Kidney epithelial cell (primary cell): ENCODE measurements at regions not wholly inside any gene's neighbourhood (a gene's known extent, or its start where the extent isn't known, plus 50 kb on each side); places are given as distances from the start of the nearest gene placed in this dataset.

Experiments used
- DNase-seq: peaks from one replicate; pipeline ENCODE4 v3.0.0-alpha.2; 2010; ENCODE audit warnings: low read depth
- H3K27me3 ChIP-seq: 2 replicates; pipeline ENCODE4 v1.6.0; 2011; ENCODE audit warnings: low read length; ENCODE audit not compliant: control insufficient read depth, insufficient read depth
- H3K36me3 ChIP-seq: 2 replicates; pipeline ENCODE4 v1.5.1; 2011; ENCODE audit warnings: low read length; ENCODE audit not compliant: control insufficient read depth, insufficient read depth
- H3K4me3 ChIP-seq: 2 replicates; pipeline ENCODE4 v1.5.1; 2011; ENCODE audit warnings: low read depth, mild to moderate bottlenecking, control low read depth, low read length
- TF ChIP-seq, protein P1 (sequence below): IDR thresholded peaks from 2 replicates; pipeline ENCODE4 v1.5.1; 2011; ENCODE audit warnings: mild to moderate bottlenecking, moderate library complexity, low read length, control low read depth, inconsistent platforms; ENCODE audit not compliant: insufficient read depth, poor library complexity, severe bottlenecking

DNA sequence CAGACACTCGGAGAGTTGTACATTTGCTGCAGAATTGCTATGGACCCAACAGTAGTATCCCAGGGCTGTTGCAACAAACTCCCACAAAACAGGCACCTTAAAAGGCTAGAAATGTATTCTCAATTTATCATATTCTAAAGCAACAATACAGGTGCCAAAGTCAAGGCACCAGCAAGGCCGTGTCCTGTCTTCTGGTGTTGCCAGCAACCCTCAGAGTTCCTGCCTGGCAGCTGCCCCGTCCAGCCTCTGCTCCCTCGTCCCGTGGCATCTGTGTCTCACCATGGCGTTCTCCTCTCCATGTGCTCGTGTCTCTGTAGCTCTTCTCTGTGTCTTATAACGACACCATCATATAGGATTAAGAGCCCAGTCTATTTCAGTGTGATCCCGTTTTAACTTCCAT lies 67.7 kb upstream of the ARGLU1 start:
- Histone ChIP-seq H3K27me3 (no peaks in the 10 kb centered on the region), H3K4me3 (no peak overlapping the region), H3K36me3 (no peaks in the 10 kb centered on the region)
- TF ChIP-seq, protein P1, sequence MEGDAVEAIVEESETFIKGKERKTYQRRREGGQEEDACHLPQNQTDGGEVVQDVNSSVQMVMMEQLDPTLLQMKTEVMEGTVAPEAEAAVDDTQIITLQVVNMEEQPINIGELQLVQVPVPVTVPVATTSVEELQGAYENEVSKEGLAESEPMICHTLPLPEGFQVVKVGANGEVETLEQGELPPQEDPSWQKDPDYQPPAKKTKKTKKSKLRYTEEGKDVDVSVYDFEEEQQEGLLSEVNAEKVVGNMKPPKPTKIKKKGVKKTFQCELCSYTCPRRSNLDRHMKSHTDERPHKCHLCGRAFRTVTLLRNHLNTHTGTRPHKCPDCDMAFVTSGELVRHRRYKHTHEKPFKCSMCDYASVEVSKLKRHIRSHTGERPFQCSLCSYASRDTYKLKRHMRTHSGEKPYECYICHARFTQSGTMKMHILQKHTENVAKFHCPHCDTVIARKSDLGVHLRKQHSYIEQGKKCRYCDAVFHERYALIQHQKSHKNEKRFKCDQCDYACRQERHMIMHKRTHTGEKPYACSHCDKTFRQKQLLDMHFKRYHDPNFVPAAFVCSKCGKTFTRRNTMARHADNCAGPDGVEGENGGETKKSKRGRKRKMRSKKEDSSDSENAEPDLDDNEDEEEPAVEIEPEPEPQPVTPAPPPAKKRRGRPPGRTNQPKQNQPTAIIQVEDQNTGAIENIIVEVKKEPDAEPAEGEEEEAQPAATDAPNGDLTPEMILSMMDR = no peak
- no peak for DNase-seq

GRCh38 chr13:106633321-106633720 lies 65.4 kb upstream of the ARGLU1 start:
- TF ChIP-seq, protein P1 = no peak
- H3K27me3 ChIP-seq = no peaks in the 10 kb centered on the region
- no peaks in the 10 kb centered on the region for H3K36me3 ChIP-seq
- H3K4me3 ChIP-seq = no peak overlapping the region
- DNase-seq = no peak

GRCh38 chr13:106630650-106631049 lies 62.7 kb upstream of the ARGLU1 start:
- TF ChIP-seq, protein P1 = no peak
- no peak overlapping the region for H3K4me3 ChIP-seq
- no peaks in the 10 kb centered on the region for H3K36me3 ChIP-seq
- DNase-seq = no peak
- H3K27me3 ChIP-seq = no peaks in the 10 kb centered on the region

GRCh38 chr13:106630162-106630561 lies 62.2 kb upstream of the ARGLU1 start:
- TF ChIP-seq, protein P1 = no peak
- H3K36me3 ChIP-seq = no peaks in the 10 kb centered on the region
- no peak overlapping the region for H3K4me3 ChIP-seq
- H3K27me3 ChIP-seq = no peaks in the 10 kb centered on the region
- no peak for DNase-seq

GRCh38 chr13:106628936-106629659 lies 61.2 kb upstream of the ARGLU1 start:
- no peaks in the 10 kb centered on the region for H3K36me3 ChIP-seq
- H3K27me3 ChIP-seq = no peaks in the 10 kb centered on the region
- no peak for DNase-seq
- TF ChIP-seq, protein P1 = no peak
- no peak overlapping the region for H3K4me3 ChIP-seq

- H3K36me3 ChIP-seq = no peaks in the 10 kb centered on the region
- no peaks in the 10 kb centered on the region for H3K27me3 ChIP-seq
- DNase-seq = no peak
- TF ChIP-seq, protein P1 = no peak
- H3K4me3 ChIP-seq = no peak overlapping the region
Measured at GRCh38 chr13:106626473-106626872, 58.5 kb upstream of the ARGLU1 start.
